ENCODE measurements at regions not wholly inside any gene's neighbourhood (a gene's known extent, or its start where the extent isn't known, plus 50 kb on each side); places are given as distances from the start of the nearest gene placed in this dataset.

DNA sequence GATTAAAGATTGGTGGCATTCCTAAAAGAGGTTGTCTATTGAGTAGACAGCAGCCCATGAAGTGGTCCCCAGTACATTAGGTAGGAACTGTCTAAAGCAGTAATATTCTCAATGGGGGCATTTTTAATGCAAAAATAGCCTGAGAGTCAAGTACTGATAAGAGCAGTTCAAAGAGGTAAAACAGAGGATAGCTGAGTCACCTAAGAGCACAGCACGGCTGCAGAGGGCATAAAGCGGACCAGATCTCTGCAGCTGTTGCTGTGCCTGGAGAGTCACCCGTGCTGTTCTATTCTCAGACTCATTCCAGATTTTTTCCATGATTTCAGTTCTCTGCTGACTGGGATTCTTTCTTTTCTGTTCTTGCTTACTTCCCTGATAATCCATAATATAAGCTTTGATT, 313.2 kb downstream of the OLFM3 start:
- no peak for TF ChIP-seq Cebpa-rat (IDR thresholded peaks at IDR 0.05)
- Histone ChIP-seq H3K27ac (no peak overlapping the region), H3K9me3 (no peaks in the 10 kb centered on the region), H3K36me3 (no peaks in the 10 kb centered on the region), H4K20me1 (no peaks in the 10 kb centered on the region), H3K4me1 (0 out of 2 replicates have a peak, but pooled peaks cover 4% of the 10 kb centered on the region), H3K9ac (no peak overlapping the region), H3K27me3 (no peaks in the 10 kb centered on the region), H3K4me3 (no peak overlapping the region), H3K4me2 (no peak overlapping the region)

- TF ChIP-seq Cebpa-rat (IDR thresholded peaks at IDR 0.05), result no peak
- H4K20me1 ChIP-seq, result no peaks in the 10 kb centered on the region
These were observed 299.7 kb downstream of the OLFM3 start for GRCh38 chr1:101697072-101697471.

DNA sequence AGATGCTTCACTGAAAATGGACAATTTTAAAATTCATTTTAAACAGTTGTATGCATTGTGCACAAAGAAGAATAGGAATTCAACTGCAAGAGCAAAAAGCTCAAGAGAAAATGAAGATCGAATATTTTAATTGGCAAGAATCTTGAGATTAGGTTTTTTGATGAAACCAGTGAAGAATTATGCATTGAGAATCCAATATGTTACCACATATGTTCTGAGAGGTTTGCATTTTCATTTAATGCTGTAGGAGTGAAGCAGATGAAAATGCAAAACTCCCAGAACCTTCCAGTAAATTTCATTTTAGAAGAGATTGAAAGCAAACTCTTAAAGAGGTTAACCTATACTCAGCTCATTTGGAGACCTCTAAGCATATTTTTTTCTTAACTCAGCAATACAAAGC, 298.0 kb downstream of the OLFM3 start:
- Histone ChIP-seq H3K27me3 (no peaks in the 10 kb centered on the region), H3K9me3 (no peaks in the 10 kb centered on the region), H3K36me3 (no peaks in the 10 kb centered on the region), H3K9ac (no peak overlapping the region), H3K4me3 (no peak overlapping the region), H3K27ac (no peak overlapping the region), H3K4me2 (no peak overlapping the region), H3K4me1 (no peaks in the 10 kb centered on the region), H4K20me1 (no peaks in the 10 kb centered on the region)
- TF ChIP-seq Cebpa-rat (IDR thresholded peaks at IDR 0.05), result no peak

More at GRCh38 chr1:101697072-101697471, 299.7 kb downstream of the OLFM3 start:
- Histone ChIP-seq H3K9me3 (no peaks in the 10 kb centered on the region), H3K36me3 (no peaks in the 10 kb centered on the region), H3K9ac (no peak overlapping the region), H3K4me3 (no peak overlapping the region), H3K27me3 (no peaks in the 10 kb centered on the region), H3K27ac (no peak overlapping the region), H3K4me1 (no peaks in the 10 kb centered on the region), H3K4me2 (no peak overlapping the region)

- Histone ChIP-seq H3K27ac (no peak overlapping the region), H3K9me3 (no peaks in the 10 kb centered on the region), H3K9ac (no peak overlapping the region), H3K36me3 (no peaks in the 10 kb centered on the region), H3K4me2 (no peak overlapping the region), H3K27me3 (no peaks in the 10 kb centered on the region), H4K20me1 (no peaks in the 10 kb centered on the region), H3K4me3 (no peak overlapping the region), H3K4me1 (no peaks in the 10 kb centered on the region)
- no peak for TF ChIP-seq Cebpa-rat (IDR thresholded peaks at IDR 0.05)
These were observed 291.8 kb downstream of the OLFM3 start for GRCh38 chr1:101704895-101705294.

DNA sequence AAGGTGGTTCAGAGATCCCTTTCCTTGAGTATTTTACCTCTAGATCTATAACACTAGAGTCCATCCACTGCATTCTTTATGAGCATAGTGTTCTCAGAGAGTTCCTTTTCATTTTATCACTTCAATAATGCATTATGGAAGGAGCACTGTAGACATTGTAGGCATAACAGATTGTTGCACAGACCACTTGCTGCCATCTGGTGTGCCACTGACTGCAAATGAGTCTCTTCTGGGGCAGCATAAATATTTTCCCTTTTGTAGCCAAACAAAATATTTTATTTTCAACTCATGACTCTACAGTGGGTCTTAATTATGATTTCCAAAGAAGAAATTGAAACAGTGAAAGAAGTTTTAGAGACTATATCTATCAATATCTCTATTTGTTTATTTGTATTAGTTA, 290.4 kb downstream of the OLFM3 start:
- no peaks in the 10 kb centered on the region for H3K36me3 ChIP-seq
- no peak for TF ChIP-seq Cebpa-rat (IDR thresholded peaks at IDR 0.05)
- H3K9ac ChIP-seq, result no peak overlapping the region
- no peaks in the 10 kb centered on the region for H4K20me1 ChIP-seq
- no peak overlapping the region for H3K27ac ChIP-seq
- H3K4me2 ChIP-seq, result no peak overlapping the region
- H3K4me1 ChIP-seq, result no peaks in the 10 kb centered on the region
- no peaks in the 10 kb centered on the region for H3K9me3 ChIP-seq
- no peak overlapping the region for H3K4me3 ChIP-seq
- H3K27me3 ChIP-seq, result no peaks in the 10 kb centered on the region

DNA sequence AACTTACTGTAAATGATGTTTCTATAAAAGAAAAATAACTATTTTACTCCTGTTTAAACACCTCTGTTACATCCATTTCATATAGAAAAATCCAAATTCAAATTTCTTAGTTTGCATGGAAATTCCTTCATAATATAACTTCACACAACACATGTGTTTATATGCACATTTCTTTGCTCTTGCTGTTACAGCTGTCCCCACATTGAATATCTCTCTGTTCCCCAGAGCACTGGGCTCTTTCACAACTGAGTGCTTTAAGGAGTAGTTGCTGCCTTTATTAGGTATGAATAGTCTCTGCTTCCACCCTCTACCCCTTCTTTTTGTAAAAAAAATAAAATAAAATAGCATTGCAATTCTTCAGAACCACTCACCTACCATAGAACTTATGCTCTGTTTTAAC, 287.0 kb downstream of the OLFM3 start:
- H3K9ac ChIP-seq, result no peak overlapping the region
- H4K20me1 ChIP-seq, result no peaks in the 10 kb centered on the region
- no peak overlapping the region for H3K4me3 ChIP-seq
- H3K4me1 ChIP-seq, result no peaks in the 10 kb centered on the region
- no peaks in the 10 kb centered on the region for H3K36me3 ChIP-seq
- H3K27ac ChIP-seq, result no peak overlapping the region
- no peak overlapping the region for H3K4me2 ChIP-seq
- H3K27me3 ChIP-seq, result no peaks in the 10 kb centered on the region
- no peak for TF ChIP-seq Cebpa-rat (IDR thresholded peaks at IDR 0.05)
- no peaks in the 10 kb centered on the region for H3K9me3 ChIP-seq

DNA sequence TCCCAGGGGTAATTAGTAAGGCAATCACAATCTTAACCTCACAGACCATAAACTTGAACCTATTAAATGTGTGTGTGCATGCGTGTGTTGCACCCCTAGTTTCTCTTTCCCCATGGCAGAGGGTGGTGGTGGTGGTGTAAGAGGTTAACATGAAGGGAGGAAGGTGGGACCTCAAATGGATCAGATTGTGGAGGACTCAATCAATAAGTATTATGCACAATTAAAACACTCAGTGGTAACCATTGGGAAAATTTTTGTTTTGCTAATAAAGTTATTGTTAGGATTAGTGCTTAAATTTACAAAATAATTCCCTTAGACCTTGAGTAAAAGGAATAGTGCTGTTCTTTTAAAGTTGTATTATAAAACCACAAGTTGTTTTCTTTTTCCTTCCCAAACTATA, 283.0 kb downstream of the OLFM3 start:
- Histone ChIP-seq H3K9me3 (no peaks in the 10 kb centered on the region), H4K20me1 (no peaks in the 10 kb centered on the region), H3K27me3 (no peaks in the 10 kb centered on the region), H3K36me3 (no peaks in the 10 kb centered on the region), H3K4me3 (no peak overlapping the region), H3K27ac (no peak overlapping the region), H3K4me2 (no peak overlapping the region), H3K9ac (no peak overlapping the region), H3K4me1 (no peaks in the 10 kb centered on the region)
- no peak for TF ChIP-seq Cebpa-rat (IDR thresholded peaks at IDR 0.05)

GRCh38 chr1:101723415-101723814, 273.3 kb downstream of the OLFM3 start:
- no peak overlapping the region for H3K9ac ChIP-seq
- H3K4me1 ChIP-seq, result no peaks in the 10 kb centered on the region
- H3K4me2 ChIP-seq, result no peak overlapping the region
- H3K4me3 ChIP-seq, result no peak overlapping the region
- no peaks in the 10 kb centered on the region for H3K9me3 ChIP-seq
- no peak for TF ChIP-seq Cebpa-rat (IDR thresholded peaks at IDR 0.05)
- H3K36me3 ChIP-seq, result no peaks in the 10 kb centered on the region
- H3K27me3 ChIP-seq, result no peaks in the 10 kb centered on the region
- H3K27ac ChIP-seq, result no peak overlapping the region
- H4K20me1 ChIP-seq, result no peaks in the 10 kb centered on the region

- H3K27ac ChIP-seq, result no peak overlapping the region
- no peaks in the 10 kb centered on the region for H4K20me1 ChIP-seq
- TF ChIP-seq Cebpa-rat (IDR thresholded peaks at IDR 0.05), result no peak
- no peak overlapping the region for H3K4me3 ChIP-seq
- no peaks in the 10 kb centered on the region for H3K36me3 ChIP-seq
- no peaks in the 10 kb centered on the region for H3K4me1 ChIP-seq
- H3K27me3 ChIP-seq, result no peaks in the 10 kb centered on the region
- no peak overlapping the region for H3K4me2 ChIP-seq
- no peaks in the 10 kb centered on the region for H3K9me3 ChIP-seq
- H3K9ac ChIP-seq, result no peak overlapping the region
These were observed 268.7 kb downstream of the OLFM3 start for GRCh38 chr1:101728029-101728428.

- Histone ChIP-seq H4K20me1 (no peaks in the 10 kb centered on the region), H3K9ac (no peak overlapping the region), H3K27ac (no peak overlapping the region), H3K4me3 (no peak overlapping the region), H3K9me3 (no peaks in the 10 kb centered on the region), H3K36me3 (no peaks in the 10 kb centered on the region), H3K4me2 (no peak overlapping the region), H3K27me3 (no peaks in the 10 kb centered on the region), H3K4me1 (no peaks in the 10 kb centered on the region)
- no peak for TF ChIP-seq Cebpa-rat (IDR thresholded peaks at IDR 0.05)
These were observed 266.2 kb downstream of the OLFM3 start for GRCh38 chr1:101730559-101730958.

- H3K27me3 ChIP-seq, result no peaks in the 10 kb centered on the region
- no peaks in the 10 kb centered on the region for H3K36me3 ChIP-seq
- H3K9ac ChIP-seq, result no peak overlapping the region
- H3K4me3 ChIP-seq, result no peak overlapping the region
- no peak overlapping the region for H3K27ac ChIP-seq
- no peak for TF ChIP-seq Cebpa-rat (IDR thresholded peaks at IDR 0.05)
- H3K4me1 ChIP-seq, result no peaks in the 10 kb centered on the region
- no peaks in the 10 kb centered on the region for H4K20me1 ChIP-seq
- no peak overlapping the region for H3K4me2 ChIP-seq
- no peaks in the 10 kb centered on the region for H3K9me3 ChIP-seq
These were observed 264.5 kb downstream of the OLFM3 start for GRCh38 chr1:101732261-101732660.
